ENCODE measurements at regions not wholly inside any gene's neighbourhood (a gene's known extent, or its start where the extent isn't known, plus 50 kb on each side); places are given as distances from the start of the nearest gene placed in this dataset.

DNA sequence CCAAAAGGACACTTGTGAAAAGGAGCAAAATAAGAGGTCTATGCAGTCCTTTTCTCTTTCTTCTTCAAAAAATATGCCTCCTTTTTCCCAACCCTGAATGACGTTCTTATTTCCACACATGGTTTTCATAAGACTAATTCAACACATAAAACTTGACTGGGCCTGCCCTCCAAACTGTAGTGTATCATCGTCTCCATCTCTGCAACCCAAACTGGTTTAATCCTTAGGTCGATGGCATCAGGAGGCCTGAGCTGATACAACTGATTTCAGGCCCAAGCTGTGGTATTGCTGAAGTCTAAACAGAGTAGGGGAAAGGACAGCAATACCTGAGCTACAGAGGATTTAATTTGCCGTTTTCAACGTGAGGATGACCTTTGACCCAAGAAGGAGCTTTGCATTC lies 130.0 kb upstream of the MTNR1B start (continued):
- TF ChIP-seq, protein P1, sequence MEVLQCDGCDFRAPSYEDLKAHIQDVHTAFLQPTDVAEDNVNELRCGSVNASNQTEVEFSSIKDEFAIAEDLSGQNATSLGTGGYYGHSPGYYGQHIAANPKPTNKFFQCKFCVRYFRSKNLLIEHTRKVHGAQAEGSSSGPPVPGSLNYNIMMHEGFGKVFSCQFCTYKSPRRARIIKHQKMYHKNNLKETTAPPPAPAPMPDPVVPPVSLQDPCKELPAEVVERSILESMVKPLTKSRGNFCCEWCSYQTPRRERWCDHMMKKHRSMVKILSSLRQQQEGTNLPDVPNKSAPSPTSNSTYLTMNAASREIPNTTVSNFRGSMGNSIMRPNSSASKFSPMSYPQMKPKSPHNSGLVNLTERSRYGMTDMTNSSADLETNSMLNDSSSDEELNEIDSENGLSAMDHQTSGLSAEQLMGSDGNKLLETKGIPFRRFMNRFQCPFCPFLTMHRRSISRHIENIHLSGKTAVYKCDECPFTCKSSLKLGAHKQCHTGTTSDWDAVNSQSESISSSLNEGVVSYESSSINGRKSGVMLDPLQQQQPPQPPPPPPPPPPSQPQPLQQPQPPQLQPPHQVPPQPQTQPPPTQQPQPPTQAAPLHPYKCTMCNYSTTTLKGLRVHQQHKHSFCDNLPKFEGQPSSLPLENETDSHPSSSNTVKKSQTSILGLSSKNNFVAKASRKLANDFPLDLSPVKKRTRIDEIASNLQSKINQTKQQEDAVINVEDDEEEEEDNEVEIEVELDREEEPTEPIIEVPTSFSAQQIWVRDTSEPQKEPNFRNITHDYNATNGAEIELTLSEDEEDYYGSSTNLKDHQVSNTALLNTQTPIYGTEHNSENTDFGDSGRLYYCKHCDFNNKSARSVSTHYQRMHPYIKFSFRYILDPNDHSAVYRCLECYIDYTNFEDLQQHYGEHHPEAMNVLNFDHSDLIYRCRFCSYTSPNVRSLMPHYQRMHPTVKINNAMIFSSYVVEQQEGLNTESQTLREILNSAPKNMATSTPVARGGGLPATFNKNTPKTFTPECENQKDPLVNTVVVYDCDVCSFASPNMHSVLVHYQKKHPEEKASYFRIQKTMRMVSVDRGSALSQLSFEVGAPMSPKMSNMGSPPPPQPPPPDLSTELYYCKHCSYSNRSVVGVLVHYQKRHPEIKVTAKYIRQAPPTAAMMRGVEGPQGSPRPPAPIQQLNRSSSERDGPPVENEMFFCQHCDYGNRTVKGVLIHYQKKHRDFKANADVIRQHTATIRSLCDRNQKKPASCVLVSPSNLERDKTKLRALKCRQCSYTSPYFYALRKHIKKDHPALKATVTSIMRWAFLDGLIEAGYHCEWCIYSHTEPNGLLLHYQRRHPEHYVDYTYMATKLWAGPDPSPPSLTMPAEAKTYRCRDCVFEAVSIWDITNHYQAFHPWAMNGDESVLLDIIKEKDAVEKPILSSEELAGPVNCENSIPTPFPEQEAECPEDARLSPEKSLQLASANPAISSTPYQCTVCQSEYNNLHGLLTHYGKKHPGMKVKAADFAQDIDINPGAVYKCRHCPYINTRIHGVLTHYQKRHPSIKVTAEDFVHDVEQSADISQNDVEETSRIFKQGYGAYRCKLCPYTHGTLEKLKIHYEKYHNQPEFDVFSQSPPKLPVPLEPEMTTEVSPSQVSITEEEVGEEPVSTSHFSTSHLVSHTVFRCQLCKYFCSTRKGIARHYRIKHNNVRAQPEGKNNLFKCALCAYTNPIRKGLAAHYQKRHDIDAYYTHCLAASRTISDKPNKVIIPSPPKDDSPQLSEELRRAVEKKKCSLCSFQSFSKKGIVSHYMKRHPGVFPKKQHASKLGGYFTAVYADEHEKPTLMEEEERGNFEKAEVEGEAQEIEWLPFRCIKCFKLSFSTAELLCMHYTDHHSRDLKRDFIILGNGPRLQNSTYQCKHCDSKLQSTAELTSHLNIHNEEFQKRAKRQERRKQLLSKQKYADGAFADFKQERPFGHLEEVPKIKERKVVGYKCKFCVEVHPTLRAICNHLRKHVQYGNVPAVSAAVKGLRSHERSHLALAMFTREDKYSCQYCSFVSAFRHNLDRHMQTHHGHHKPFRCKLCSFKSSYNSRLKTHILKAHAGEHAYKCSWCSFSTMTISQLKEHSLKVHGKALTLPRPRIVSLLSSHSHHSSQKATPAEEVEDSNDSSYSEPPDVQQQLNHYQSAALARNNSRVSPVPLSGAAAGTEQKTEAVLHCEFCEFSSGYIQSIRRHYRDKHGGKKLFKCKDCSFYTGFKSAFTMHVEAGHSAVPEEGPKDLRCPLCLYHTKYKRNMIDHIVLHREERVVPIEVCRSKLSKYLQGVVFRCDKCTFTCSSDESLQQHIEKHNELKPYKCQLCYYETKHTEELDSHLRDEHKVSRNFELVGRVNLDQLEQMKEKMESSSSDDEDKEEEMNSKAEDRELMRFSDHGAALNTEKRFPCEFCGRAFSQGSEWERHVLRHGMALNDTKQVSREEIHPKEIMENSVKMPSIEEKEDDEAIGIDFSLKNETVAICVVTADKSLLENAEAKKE (CRISPR knock-in tag; IDR thresholded peaks at IDR 0.05), result no peak
- TF ChIP-seq CREB1 (CRISPR knock-in tag; IDR thresholded peaks at IDR 0.05; ENCODE audit: low read depth), result no peak
- no peak for TF ChIP-seq ETS1 (IDR thresholded peaks at IDR 0.05)
- no peak for TF ChIP-seq NANOG (IDR thresholded peaks at IDR 0.05; ENCODE audit: borderline replicate concordance)
- TF ChIP-seq POLR2AphosphoS5 (IDR thresholded peaks at IDR 0.05; ENCODE audit: low read depth), result no peak
- TF ChIP-seq ZNF331 (CRISPR knock-in tag; IDR thresholded peaks at IDR 0.05; ENCODE audit: low read depth), result no peak
- no peak for TF ChIP-seq ZNF114 (CRISPR knock-in tag; IDR thresholded peaks at IDR 0.05)

DNA sequence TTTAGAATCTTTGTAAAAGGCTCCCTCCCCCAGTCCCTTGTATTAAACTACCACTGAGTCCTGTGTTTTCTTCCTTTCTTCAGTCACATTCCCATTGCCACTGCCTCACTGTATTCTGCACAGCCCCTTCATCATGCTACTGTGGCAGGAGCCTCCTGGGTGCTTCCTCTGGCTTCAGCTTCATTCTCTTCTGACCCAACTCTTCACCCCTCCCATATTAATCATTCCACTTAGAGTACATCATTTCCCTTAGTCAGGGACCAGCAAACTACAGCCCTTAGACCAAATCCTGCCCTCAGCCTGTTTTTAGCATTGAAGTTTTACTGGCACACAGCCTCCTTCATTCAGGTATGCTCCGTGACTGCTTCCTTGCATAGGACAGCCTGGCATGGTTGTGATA lies 127.7 kb upstream of the MTNR1B start:
- Mint-ChIP-seq H3K9me3 (no peaks in the 10 kb centered on the region), H3K4me3 (no peak overlapping the region), H3K36me3 (ENCODE audit: low read depth) (peaks cover 48% of the 10 kb centered on the region), H3K27ac (no peak overlapping the region), H3K4me1 (peaks cover 42% of the 10 kb centered on the region), H3K27me3 (ENCODE audit: insufficient read depth, low read depth, poor library complexity) (peaks cover 2% of the 10 kb centered on the region)
- no peaks in the 10 kb centered on the region for H3F3A ChIP-seq (replicated peaks; ENCODE audit: low read depth)
- no peak overlapping the region for H2AFZ ChIP-seq
- no peak for DNase-seq (ENCODE audit: low spot score)
- no peaks in the 10 kb centered on the region for H3K27me3 ChIP-seq (ENCODE audit: insufficient read depth)
- H3K36me3 ChIP-seq (ENCODE audit: insufficient read depth), result no peaks in the 10 kb centered on the region; the same call in 1 of the 2 replicates
- peaks cover 7% of the 10 kb centered on the region for H3K4me1 ChIP-seq (ENCODE audit: insufficient read depth)
- no peaks in the 10 kb centered on the region for H3K79me2 ChIP-seq (replicated peaks; ENCODE audit: insufficient read depth)
- no peaks in the 10 kb centered on the region for H3K9me2 ChIP-seq (ENCODE audit: insufficient read depth)
- H3K27ac ChIP-seq (ENCODE audit: low read depth), result no peak overlapping the region
- H3K4me3 ChIP-seq, result no peak overlapping the region
- no peak overlapping the region for H3K4me2 ChIP-seq
- no peak for ATAC-seq
- H4K20me1 ChIP-seq (replicated peaks; ENCODE audit: insufficient read depth), result no peaks in the 10 kb centered on the region
- TF ChIP-seq STAT1 (IDR thresholded peaks at IDR 0.05; ENCODE audit: unreplicated experiment) (no peak), POLR2AphosphoS5 (IDR thresholded peaks at IDR 0.05; ENCODE audit: low read depth) (no peak)
- TF ChIP-seq, protein P1 (CRISPR knock-in tag; IDR thresholded peaks at IDR 0.05), result no peak

Data from GM23338 (cell line).